GM19438 (cell line): ENCODE measurements at regions not wholly inside any gene's neighbourhood (a gene's known extent, or its start where the extent isn't known, plus 50 kb on each side); places are given as distances from the start of the nearest gene placed in this dataset.

Experiments
- ATAC-seq: cut with Tn5 transposase; IDR thresholded peaks from one replicate; pipeline ENCODE4 v1.9.1; 2021; ENCODE audit warnings: low read depth; ENCODE audit not compliant: unreplicated experiment

DNA sequence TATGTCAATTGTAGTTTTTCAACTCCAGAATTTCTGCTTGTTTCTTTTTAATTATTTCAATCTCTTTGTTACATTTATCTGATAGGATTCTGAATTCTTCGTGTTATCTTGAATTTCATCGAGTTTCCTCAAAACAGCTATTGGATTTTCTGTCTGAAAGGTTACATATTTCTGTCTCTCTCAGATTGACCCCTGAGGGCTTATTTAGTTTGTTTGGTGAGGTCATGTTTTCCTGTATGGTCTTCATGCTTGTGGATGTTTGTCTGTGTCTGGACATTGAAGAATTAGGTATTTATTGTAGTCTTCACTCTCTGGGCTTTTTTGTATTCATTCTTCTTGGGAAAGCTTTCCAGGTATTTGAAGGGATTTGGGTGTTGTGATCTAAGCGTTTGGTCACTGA lies 85.6 kb downstream of the SNAPC1 start:
- ATAC-seq: no peak

- ATAC-seq: no peak
These were observed 92.7 kb downstream of the SNAPC1 start for GRCh38 chr14:61854898-61855297.

DNA sequence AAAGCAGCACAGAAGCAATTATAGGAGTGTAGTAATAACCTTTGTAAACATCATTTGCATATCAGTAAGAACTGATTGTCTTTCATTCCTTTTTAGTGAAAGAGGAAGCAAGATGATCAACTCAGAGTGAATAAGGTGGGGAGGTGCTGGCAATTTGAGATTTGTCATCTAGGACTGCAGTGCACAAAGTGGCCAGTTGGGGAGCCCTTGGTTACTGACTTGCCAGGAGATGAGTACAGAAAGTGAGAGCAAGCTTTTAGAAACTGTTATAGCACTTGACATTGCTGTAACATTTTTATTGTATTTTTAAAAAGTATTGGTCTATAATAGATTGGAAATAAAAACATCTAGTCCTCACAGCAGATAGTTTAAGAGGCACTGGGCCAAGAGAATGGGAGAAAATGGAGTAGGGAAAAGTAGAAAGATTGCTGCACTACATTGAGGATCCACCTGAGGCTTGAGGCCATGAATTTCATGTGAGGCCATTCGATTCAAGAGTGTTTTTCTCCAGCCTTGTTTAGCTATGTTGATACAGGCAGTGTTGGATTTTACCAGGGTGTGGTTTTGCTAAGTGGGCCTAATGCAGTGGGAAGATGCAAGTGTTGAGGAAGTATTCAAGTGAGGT lies 98.2 kb downstream of the SNAPC1 start:
- peak; percentile 99 for ATAC-seq

DNA sequence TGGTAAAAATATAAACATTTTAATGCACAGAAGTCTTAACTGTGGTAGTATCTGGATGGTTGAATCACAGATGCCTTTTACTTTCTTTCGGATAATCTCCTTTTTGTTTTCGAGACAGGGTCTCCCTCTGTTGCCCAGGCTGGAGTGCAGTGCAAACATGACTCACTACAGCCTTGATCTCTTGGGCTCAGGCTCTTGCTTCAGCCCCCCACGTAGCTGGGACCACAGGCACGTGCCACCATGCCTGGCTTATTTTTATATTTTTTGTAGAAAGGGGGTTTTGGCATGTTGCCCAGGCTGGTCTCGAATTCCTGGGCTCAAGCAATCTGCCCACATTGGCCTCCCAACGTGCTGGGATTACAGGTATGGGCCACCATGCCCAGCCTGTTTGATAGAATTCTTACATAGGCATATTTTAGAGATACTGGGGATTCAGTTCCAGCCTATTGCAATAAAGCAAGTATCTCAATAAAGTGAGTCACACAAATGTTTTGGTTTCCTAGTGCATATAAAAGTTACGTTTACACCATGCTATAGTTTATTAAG lies 99.2 kb downstream of the SNAPC1 start:
- no peak for ATAC-seq

GRCh38 chr14:61864329-61864898 lies 102.2 kb downstream of the SNAPC1 start:
- no peak for ATAC-seq

DNA sequence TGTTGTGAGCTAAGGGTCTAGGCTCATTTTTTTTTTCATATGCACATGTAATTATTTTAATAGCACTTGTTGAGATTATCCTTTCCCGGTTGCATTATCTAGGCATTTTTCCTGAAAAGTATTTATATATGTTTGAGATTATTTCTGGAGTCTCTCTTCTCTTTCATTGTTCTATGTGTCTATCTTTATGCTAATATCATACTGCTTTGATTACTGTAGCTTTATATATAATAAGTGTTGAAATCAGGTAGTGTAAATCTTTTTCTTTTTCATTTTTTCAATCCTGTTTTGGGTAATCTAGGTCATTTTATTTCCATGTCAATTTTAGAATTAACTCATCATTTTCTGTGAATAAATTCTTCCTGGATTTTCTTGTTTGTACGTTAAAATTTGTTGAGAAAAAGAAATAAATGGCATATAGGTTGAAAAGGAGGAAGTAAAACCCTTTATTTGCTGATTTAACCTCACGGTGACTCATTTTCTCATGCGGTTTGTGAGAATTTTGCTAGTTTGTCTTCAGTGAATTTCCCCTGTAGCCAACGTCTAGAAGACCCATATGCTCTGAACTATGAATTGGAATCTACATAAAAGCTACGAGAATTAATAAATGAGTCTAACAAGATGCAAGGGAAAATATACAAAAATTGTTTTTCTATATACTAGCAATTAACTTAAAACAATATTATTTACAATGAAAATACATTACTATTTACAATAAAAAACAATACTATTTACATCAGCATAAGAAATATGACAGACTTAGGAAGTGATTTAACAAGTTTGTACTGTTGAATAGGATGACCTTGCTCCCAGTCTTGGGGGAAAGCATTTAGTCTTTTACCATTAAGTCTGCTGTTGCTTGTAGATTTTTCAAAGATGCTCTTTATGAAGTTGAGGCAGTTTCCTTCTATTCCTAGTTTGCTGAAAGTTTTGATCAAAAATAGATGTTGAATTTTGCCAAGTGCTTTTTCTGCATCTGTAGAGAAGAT lies 105.0 kb downstream of the SNAPC1 start:
- ATAC-seq: peak; percentile 91

DNA sequence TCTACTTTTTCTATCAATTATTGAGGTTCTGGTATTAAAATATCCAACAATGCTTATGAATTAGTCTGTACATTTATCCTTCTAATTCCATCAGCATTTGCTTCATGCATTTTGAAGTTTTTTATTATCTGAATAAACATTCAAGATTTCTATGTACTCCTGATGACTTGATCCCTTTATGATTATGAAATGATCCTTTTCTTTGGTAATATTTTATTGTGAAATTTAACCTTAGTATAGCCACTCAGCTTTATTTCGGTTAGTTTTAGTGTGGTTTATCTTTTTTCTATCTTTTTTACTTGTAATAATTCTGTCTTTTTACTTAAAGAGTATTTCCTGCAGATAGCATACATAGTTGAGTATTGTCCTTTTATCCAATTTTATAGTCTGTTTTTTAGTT lies 106.6 kb downstream of the SNAPC1 start:
- ATAC-seq: no peak

DNA sequence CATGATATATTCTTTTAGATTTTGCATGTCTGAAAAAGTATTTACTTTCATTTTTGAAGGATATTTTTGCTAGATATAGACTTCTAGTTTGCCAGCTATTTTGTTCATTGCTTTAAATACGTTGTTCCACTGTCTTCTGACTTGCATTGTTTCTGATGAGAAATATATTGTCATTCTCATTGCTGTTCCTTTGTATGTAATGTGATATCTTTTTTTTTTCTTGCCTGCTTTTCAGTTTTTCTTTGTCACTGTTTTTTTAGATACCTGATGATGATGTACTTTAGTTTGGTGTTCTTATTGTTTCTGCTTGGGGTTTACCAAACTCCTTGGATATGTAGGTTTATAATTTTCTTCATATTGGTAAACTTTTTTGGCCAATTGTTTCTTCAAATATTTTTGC lies 107.9 kb downstream of the SNAPC1 start:
- ATAC-seq: no peak

DNA sequence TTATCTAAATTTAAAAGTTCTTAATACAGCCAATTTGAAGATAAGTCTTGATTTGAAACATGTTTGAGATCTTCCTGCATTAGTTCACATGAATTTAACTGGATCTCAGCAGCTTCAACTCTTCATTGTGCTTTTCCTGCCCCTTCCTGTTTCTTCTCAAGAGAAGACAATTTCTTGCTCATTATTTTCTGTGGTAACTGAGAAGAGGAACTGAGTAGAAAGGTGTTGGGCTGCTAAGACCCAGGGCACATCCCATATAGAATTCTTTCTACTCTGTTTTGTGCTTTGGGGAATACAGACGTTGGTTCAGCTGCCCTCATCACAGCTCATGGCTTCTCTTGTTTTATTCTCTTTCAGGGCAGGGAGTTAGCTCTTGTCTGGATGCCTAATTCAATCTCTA lies 110.2 kb downstream of the SNAPC1 start:
- peak; percentile 94 for ATAC-seq

DNA sequence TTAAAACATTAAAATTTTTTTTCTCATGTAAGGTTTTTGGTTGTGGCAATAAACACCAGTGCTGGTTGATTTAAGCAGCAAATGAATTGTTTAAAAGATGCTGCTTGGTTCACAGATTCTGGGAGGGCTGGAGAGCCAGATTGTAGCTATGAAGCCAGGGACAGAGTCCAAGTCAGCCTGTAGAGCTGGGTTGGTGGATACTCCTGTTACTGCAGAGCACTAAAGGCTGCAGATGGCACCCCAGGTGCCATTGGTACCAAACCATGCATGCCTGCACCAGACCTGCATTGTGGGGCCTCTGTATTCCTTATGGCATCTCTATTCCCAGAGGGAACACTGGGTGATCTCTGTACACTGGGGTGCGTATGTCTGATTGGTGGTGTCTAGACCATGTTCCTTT lies 113.3 kb downstream of the SNAPC1 start:
- ATAC-seq: no peak

DNA sequence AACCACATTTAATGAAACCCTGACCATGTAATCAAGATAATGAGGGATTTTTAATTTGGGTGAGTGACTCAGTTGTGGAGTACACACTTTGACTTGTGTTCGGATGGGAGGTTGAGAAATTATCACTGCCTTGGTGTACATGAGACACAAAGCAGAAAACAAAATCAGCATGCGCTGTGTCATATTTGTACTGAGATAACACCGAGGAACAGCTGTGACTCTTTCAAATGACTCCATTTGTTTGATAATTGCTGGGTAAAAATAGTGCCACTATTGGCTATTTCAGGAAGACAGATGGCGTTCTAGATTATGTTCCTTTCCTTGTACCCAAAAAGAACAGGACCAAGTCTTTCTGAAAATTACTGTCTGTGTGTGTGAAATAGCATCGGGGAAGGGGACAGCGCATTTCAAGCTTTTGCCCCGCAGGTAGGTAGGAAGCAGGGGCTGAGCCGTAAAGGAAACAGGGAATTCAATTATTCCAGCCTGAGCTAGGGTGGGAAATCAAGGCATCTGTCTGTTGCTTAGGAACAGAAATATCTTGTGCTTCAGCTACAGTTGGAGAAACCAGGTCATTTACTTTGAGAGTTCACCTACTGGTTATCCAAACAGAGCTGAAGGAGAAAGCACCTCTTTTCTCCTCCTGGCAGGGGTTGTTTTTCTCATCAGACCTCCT lies 114.3 kb downstream of the SNAPC1 start:
- ATAC-seq: no peak

- ATAC-seq: no peak
These were observed 114.8 kb downstream of the SNAPC1 start for GRCh38 chr14:61877035-61877390.

- no peak for ATAC-seq
These were observed 115.5 kb downstream of the SNAPC1 start for GRCh38 chr14:61877768-61878167.

- no peak for ATAC-seq
These were observed 116.7 kb downstream of the SNAPC1 start for GRCh38 chr14:61878931-61879330.

GRCh38 chr14:61881046-61881445 lies 118.8 kb downstream of the SNAPC1 start:
- no peak for ATAC-seq

DNA sequence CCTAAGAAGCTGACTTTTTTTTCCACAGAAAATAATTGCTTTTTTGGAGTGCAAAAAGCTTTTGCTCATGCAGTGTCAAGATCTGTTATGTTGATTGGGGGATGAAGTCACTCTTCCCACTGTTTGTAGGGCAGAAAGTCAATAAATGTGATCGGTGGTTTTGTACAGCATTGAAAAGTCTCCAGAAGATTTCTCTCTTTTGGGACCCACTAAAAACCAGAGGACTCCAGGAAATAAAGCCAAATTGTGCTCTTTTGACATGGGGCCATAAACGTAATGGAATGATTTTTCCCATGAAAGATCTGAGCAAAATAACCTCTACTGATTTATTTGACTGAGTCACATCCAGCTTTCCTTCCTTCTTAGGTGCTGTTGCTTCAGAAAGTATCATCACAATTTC lies 122.5 kb downstream of the SNAPC1 start:
- no peak for ATAC-seq

GRCh38 chr14:61885203-61885961 lies 123.2 kb downstream of the SNAPC1 start:
- no peak for ATAC-seq

- ATAC-seq: no peak
These were observed 125.4 kb downstream of the SNAPC1 start for GRCh38 chr14:61887628-61888027.

DNA sequence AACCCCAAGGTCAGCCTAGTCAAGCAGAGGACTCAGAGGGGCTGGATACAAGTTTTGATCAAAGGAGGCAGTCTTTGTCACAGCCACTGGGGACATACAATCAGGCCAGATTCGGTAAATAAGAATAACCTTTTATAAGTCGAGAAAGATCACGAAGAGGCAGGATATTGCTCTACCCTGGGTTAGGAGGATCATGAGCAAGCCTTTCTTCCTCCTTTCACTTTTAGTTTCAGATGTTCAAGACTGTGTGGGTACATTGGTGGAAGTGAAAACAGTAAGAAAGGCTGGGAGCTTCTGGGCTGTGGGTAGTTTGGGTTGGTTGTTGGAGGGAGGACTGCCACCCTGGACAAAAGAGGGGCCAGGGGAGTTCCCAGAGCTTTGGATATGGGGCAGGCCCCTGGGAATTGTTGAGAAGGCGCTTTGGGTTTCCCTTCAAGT lies 127.7 kb downstream of the SNAPC1 start:
- peak; percentile 100 for ATAC-seq

DNA sequence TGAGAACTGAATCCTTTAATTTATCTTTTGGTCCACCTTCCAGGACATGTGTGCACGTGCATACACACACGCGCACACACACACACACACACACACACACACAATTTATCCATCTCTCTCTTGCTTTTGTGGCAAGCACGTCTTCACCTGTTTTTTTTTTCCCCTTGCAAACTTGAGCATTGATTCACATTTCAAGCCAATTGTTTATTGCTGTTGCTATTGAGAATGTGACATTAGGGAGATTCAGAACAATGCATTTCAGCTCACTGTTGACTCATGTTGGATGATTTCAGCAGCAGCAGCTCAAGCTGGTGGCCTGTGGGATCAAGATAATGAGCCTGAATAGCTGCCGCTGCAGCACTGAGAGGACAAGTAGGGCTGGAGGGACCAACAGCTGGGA lies 128.9 kb downstream of the SNAPC1 start:
- no peak for ATAC-seq
